Upper lobe of right lung (tissue), 1 donor: ENCODE measurements at regions not wholly inside any gene's neighbourhood (a gene's known extent, or its start where the extent isn't known, plus 50 kb on each side); places are given as distances from the start of the nearest gene placed in this dataset.

ENCODE experiments used
- ATAC-seq: fragments of 200-7000 bp; cut with Tn5 transposase; one replicate; pipeline ENCODE4 v1.9.1; 2020; ENCODE audit warnings: mild to moderate bottlenecking, moderate library complexity
- DNase-seq: peaks from one replicate; pipeline ENCODE4 v3.0.0-alpha.2; 2020
- H3K27ac ChIP-seq: fragments of 200-600 bp; one replicate; pipeline ENCODE4 v1.8.0; 2022
- H3K27me3 ChIP-seq: fragments of 200-600 bp; one replicate; pipeline ENCODE4 v1.8.0; 2022; ENCODE audit warnings: mild to moderate bottlenecking
- H3K36me3 ChIP-seq: fragments of 200-600 bp; one replicate; pipeline ENCODE4 v1.8.0; 2022
- H3K4me1 ChIP-seq: fragments of 200-600 bp; one replicate; pipeline ENCODE4 v1.8.0; 2022
- H3K4me3 ChIP-seq: fragments of 200-600 bp; one replicate; pipeline ENCODE4 v1.8.0; 2022; ENCODE audit warnings: mild to moderate bottlenecking
- H3K9me3 ChIP-seq: fragments of 200-600 bp; one replicate; pipeline ENCODE4 v1.8.0; 2022
- CTCF ChIP-seq: fragments of 200-600 bp; IDR thresholded peaks from one replicate; pipeline ENCODE4 v1.8.0; 2022; ENCODE audit warnings: antibody characterized with exemption
- intact Hi-C: fragments of 100-400 bp; cut with DNase I; formaldehyde crosslinking; loops from one replicate; pipeline ENCODE4 v1.11.0; 2022
- donor health status: DM: no; HTN: yes; CAD: no; lungs with severe emphysema.

- Histone ChIP-seq H3K36me3 (no peaks in the 10 kb centered on the region), H3K27ac (no peak overlapping the region), H3K9me3 (no peaks in the 10 kb centered on the region), H3K4me3 (no peak overlapping the region), H3K27me3 (no peaks in the 10 kb centered on the region), H3K4me1 (no peaks in the 10 kb centered on the region)
- TF ChIP-seq CTCF = no peak
- ATAC-seq (no peak), DNase-seq (no peak)
- intact Hi-C loops = no loop called here
Measured at GRCh38 chr2:62339837-62340236, 143.9 kb downstream of the B3GNT2 start.

- no peaks in the 10 kb centered on the region for H3K27me3 ChIP-seq
- no peak for DNase-seq
- no peaks in the 10 kb centered on the region for H3K36me3 ChIP-seq
- no peaks in the 10 kb centered on the region for H3K4me1 ChIP-seq
- no peak for ATAC-seq
- H3K27ac ChIP-seq = no peak overlapping the region
- H3K4me3 ChIP-seq = no peak overlapping the region
- no peaks in the 10 kb centered on the region for H3K9me3 ChIP-seq
- no peak for TF ChIP-seq CTCF
- intact Hi-C loops = no loop called here
Measured at GRCh38 chr2:62339413-62339812, 143.5 kb downstream of the B3GNT2 start.

GRCh38 chr2:62338111-62338510, 142.2 kb downstream of the B3GNT2 start:
- ATAC-seq = no peak
- Histone ChIP-seq H3K27me3 (no peaks in the 10 kb centered on the region), H3K4me1 (no peaks in the 10 kb centered on the region), H3K4me3 (no peak overlapping the region), H3K36me3 (no peaks in the 10 kb centered on the region), H3K9me3 (no peaks in the 10 kb centered on the region), H3K27ac (no peak overlapping the region)
- no peak for DNase-seq
- intact Hi-C loops = no loop called here
- no peak for TF ChIP-seq CTCF

- no peak for ATAC-seq
Measured at GRCh38 chr2:62337403-62337802, 141.5 kb downstream of the B3GNT2 start.

GRCh38 chr2:62335612-62336011, 139.7 kb downstream of the B3GNT2 start:
- Histone ChIP-seq H3K27me3 (no peaks in the 10 kb centered on the region), H3K27ac (no peak overlapping the region), H3K4me1 (no peaks in the 10 kb centered on the region), H3K9me3 (no peaks in the 10 kb centered on the region), H3K4me3 (no peak overlapping the region), H3K36me3 (no peaks in the 10 kb centered on the region)
- DNase-seq = no peak
- no peak for TF ChIP-seq CTCF
- intact Hi-C loops = no loop called here
- ATAC-seq = no peak

More at GRCh38 chr2:62337403-62337802, 141.5 kb downstream of the B3GNT2 start:
- Histone ChIP-seq H3K27me3 (no peaks in the 10 kb centered on the region), H3K36me3 (no peaks in the 10 kb centered on the region), H3K27ac (no peak overlapping the region), H3K9me3 (no peaks in the 10 kb centered on the region), H3K4me1 (no peaks in the 10 kb centered on the region), H3K4me3 (no peak overlapping the region)
- TF ChIP-seq CTCF = no peak
- no peak for DNase-seq
- intact Hi-C loops = no loop called here

- H3K27ac ChIP-seq = no peak overlapping the region
- no peaks in the 10 kb centered on the region for H3K27me3 ChIP-seq
- H3K4me1 ChIP-seq = no peaks in the 10 kb centered on the region
- H3K9me3 ChIP-seq = no peaks in the 10 kb centered on the region
- intact Hi-C loops = no loop called here
- ATAC-seq = no peak
- H3K36me3 ChIP-seq = no peaks in the 10 kb centered on the region
- no peak overlapping the region for H3K4me3 ChIP-seq
- no peak for TF ChIP-seq CTCF
- DNase-seq = no peak
Measured at GRCh38 chr2:62334440-62335058, 138.6 kb downstream of the B3GNT2 start.
